ENCODE measurements at regions not wholly inside any gene's neighbourhood (a gene's known extent, or its start where the extent isn't known, plus 50 kb on each side); places are given as distances from the start of the nearest gene placed in this dataset.
"Not testable (repeated sequence)": the region's sequence is repeated elsewhere in the genome, so short reads cannot be mapped to it uniquely, and the experiment has no call there.

GRCh38 chr21:31531967-31532366 is 127.5 kb upstream of the SOD1 start:
- no peak for DNase-seq (ENCODE audit: low read depth)

GRCh38 chr21:31530897-31531705 is 128.4 kb upstream of the SOD1 start:
- no peak for DNase-seq (ENCODE audit: low read depth)

- no peak for DNase-seq (ENCODE audit: low read depth)
Measured at GRCh38 chr21:31530364-31530763, 129.1 kb upstream of the SOD1 start.

GRCh38 chr21:31529406-31529805 is 130.1 kb upstream of the SOD1 start:
- no peak for DNase-seq (ENCODE audit: low read depth)

- DNase-seq (ENCODE audit: low read depth) = no peak
Measured at GRCh38 chr21:31526040-31526439, 133.5 kb upstream of the SOD1 start.

GRCh38 chr21:31524140-31524539 is 135.4 kb upstream of the SOD1 start:
- DNase-seq (ENCODE audit: low read depth) = no peak

- no peak for DNase-seq (ENCODE audit: low read depth)
Measured at GRCh38 chr21:31521515-31521914, 138.0 kb upstream of the SOD1 start.

- no peak for DNase-seq (ENCODE audit: low read depth)
Measured at GRCh38 chr21:31520561-31521098, 138.9 kb upstream of the SOD1 start.

- DNase-seq (ENCODE audit: low read depth) = no peak
Measured at GRCh38 chr21:31518580-31518979, 140.9 kb upstream of the SOD1 start.

- no peak for DNase-seq (ENCODE audit: low read depth)
Measured at GRCh38 chr21:31517664-31518414, 141.7 kb upstream of the SOD1 start.

GRCh38 chr21:31515253-31515652 is 144.2 kb upstream of the SOD1 start:
- DNase-seq (ENCODE audit: low read depth) = no peak

GRCh38 chr21:31514598-31514997 is 144.9 kb upstream of the SOD1 start:
- no peak for DNase-seq (ENCODE audit: low read depth)

- not testable (repeated sequence) for DNase-seq (ENCODE audit: low read depth)
Measured at GRCh38 chr21:31513541-31513940, 146.0 kb upstream of the SOD1 start.

GRCh38 chr21:31511999-31512398 is 147.5 kb upstream of the SOD1 start:
- not testable (repeated sequence) for DNase-seq (ENCODE audit: low read depth)

GRCh38 chr21:31511258-31511657 is 148.2 kb upstream of the SOD1 start:
- no peak for DNase-seq (ENCODE audit: low read depth)

GRCh38 chr21:31509194-31510017 is 150.1 kb upstream of the SOD1 start:
- DNase-seq (ENCODE audit: low read depth) = peak; percentile 54

GRCh38 chr21:31505975-31506374 is 153.5 kb upstream of the SOD1 start:
- no peak for DNase-seq (ENCODE audit: low read depth)

GRCh38 chr21:31503939-31504338 is 155.6 kb upstream of the SOD1 start:
- no peak for DNase-seq (ENCODE audit: low read depth)

GRCh38 chr21:31503467-31503866 is 156.0 kb upstream of the SOD1 start:
- DNase-seq (ENCODE audit: low read depth) = no peak

GRCh38 chr21:31502537-31503143 is 156.9 kb upstream of the SOD1 start:
- DNase-seq (ENCODE audit: low read depth) = no peak

GRCh38 chr21:31501926-31502325 is 157.6 kb upstream of the SOD1 start:
- DNase-seq (ENCODE audit: low read depth) = no peak

- no peak for DNase-seq (ENCODE audit: low read depth)
Measured at GRCh38 chr21:31500982-31501381, 156.9 kb upstream of the TIAM1 start.
